Ovary (tissue), 7 donors: ENCODE measurements at regions not wholly inside any gene's neighbourhood (a gene's known extent, or its start where the extent isn't known, plus 50 kb on each side); places are given as distances from the start of the nearest gene placed in this dataset.
"Not testable (repeated sequence)": the region's sequence is repeated elsewhere in the genome, so short reads cannot be mapped to it uniquely, and the experiment has no call there.

Source experiments
- DNase-seq, 5 donors: peaks; one replicate each; pipeline ENCODE4 v3.0.0-alpha.2; 2019 to 2020
- H3K27ac ChIP-seq, 2 donors: fragments of 200-600 bp; one replicate each; pipeline versions ENCODE4 v1.5.1 to v1.8.0; 2019 to 2022
- H3K27me3 ChIP-seq: fragments of 200-600 bp; one replicate; pipeline ENCODE4 v1.8.0; 2022
- H3K36me3 ChIP-seq: fragments of 200-600 bp; sonication (generic); one replicate; pipeline ENCODE4 v1.5.1; 2019
- H3K4me1 ChIP-seq: one replicate; pipeline ENCODE4 v1.8.1; 2013; ENCODE audit warnings: mild to moderate bottlenecking, moderate library complexity; ENCODE audit not compliant: insufficient read depth
- H3K4me3 ChIP-seq: fragments of 200-600 bp; sonication (generic); one replicate; pipeline ENCODE4 v1.5.1; 2017
- H3K9me3 ChIP-seq, 2 donors: fragments of 200-600 bp in 1 of 2; sonication (generic) in 1 of 2; one replicate each; pipeline versions ENCODE4 v1.5.1 to v1.8.1; 2013 to 2019; ENCODE audit warnings: mild to moderate bottlenecking in 1 of 2, moderate library complexity in 1 of 2
- EP300 ChIP-seq: sonication (generic); formaldehyde crosslinking; IDR thresholded peaks from one replicate; pipeline ENCODE4 v1.6.1; 2017; ENCODE audit warnings: antibody characterized with exemption
- POLR2A ChIP-seq: fragments of 450-650 bp; IDR thresholded peaks from one replicate; pipeline ENCODE4 v1.6.1; 2017; ENCODE audit warnings: antibody characterized with exemption, mild to moderate bottlenecking, moderate library complexity
- WGBS, 3 donors: extraction: QIAGEN DNeasy Blood & Tissue Kit in 1 of 3; methylation state at CpG; one replicate each; pipeline versions ENCODE4 v1.1.5 to v1.1.7; 2013 to 2017; 5-methylcytosine and 5-hydroxymethylcytosine counted together
- intact Hi-C, 4 donors: fragments of 100-400 bp; cut with DNase I; formaldehyde crosslinking; loops; one replicate each; pipeline versions ENCODE4 v1.11.0 to v1.15.1; 2022 to 2023
- TF ChIP-seq, protein P1 (sequence below), 3 donors: fragments of 450-650 bp in 2 of 3; fragments of 200-600 bp in 1 of 3; IDR thresholded peaks; one replicate each; pipeline versions ENCODE4 v1.5.1 to v1.8.0; 2016 to 2022; ENCODE audit warnings: antibody characterized with exemption in 3 of 3, mild to moderate bottlenecking in 1 of 3
- donor health status: DM: no; HTN: no; CAD: no; lungs with moderate emphysema.
- donor health status: DM: no; HTN: no; CAD: no.
- donor health status: Bipolar disorder and iron deficiency.
- donor health status: DM: no; HTN: no; CAD: no.
- donor health status: DM: yes; HTN: yes; CAD: no.

DNA sequence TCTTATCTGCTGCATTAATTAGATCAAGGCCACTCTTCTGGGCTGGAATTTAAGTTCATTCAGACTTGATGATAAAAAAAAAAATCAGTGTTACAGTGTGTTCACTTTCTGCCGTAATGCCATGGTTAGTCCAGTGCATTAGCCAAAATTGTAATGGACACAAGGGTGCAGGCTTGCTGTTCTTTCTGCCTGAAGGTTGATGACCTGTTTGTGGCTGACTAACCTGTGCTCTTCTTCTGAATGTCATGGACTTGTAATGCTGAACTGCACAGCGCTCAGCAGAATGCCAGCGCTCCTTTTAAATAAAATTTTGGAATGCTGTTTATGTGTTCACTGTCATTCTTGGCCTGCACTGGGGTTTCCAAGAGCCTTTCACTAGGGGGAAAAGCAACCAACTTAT is 323.2 kb downstream of the ZNF248 start:
- intact Hi-C loops: no loop called here
- Histone ChIP-seq H3K4me3 (no peak overlapping the region), H3K27ac (no peak overlapping the region), H3K36me3 (no peaks in the 10 kb centered on the region), H3K4me1 (no peaks in the 10 kb centered on the region), H3K27me3 (no peaks in the 10 kb centered on the region), H3K9me3 (no peaks in the 10 kb centered on the region)
- TF ChIP-seq POLR2A: no peak
- DNase-seq: no peak
- 80 to 93% (median 85%) methylated on average over 3 of the region's 3 CpGs for WGBS, 3 donors

DNA sequence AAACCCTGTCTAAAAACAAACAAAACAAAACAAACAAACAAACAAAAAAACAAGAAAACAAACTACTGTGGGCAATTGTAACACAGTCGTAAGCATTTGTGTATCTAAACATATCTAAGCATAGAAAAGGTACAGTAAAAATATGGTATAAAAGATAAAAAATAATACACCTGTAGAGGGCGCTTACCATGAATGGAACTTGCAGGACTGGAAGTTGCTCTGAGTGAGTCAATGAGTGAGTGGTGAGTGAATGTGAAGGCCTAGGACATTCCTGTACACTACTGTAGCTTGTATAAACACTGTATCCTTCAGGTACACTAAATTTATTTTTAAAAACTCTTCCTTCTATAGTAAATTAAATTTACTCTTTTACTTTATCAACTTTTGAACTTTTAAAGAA is 332.0 kb downstream of the ZNF248 start:
- H3K4me1 ChIP-seq, H3K27ac ChIP-seq, DNase-seq, H3K36me3 ChIP-seq, H3K4me3 ChIP-seq, intact Hi-C loops, H3K27me3 ChIP-seq, H3K9me3 ChIP-seq: not testable (repeated sequence)
- 34 to 41% (median 37%) methylated on average over 2 of the region's 2 CpGs for WGBS, 3 donors

DNA sequence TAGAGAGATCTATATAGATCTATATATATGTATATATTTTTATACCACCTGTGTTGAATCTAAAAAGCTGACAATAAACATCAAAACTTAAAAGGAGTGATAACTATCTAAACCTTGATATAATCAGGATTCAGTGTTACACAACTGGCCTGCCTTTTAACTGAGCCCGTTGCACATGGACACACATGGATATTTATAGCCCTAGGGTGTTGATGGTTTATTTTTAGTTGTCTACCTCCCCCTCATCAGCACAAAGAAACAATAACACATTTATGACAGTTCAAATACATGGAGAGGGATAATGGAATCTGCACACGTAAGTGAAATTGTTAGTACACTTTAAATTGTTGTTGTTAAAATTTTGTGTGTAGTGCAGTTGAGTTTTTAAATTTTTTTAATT is 336.9 kb downstream of the ZNF248 start:
- no peak for DNase-seq
- no peaks in the 10 kb centered on the region for H3K36me3 ChIP-seq
- no peak overlapping the region for H3K4me3 ChIP-seq
- TF ChIP-seq POLR2A (no peak), EP300 (no peak)
- TF ChIP-seq, protein P1, sequence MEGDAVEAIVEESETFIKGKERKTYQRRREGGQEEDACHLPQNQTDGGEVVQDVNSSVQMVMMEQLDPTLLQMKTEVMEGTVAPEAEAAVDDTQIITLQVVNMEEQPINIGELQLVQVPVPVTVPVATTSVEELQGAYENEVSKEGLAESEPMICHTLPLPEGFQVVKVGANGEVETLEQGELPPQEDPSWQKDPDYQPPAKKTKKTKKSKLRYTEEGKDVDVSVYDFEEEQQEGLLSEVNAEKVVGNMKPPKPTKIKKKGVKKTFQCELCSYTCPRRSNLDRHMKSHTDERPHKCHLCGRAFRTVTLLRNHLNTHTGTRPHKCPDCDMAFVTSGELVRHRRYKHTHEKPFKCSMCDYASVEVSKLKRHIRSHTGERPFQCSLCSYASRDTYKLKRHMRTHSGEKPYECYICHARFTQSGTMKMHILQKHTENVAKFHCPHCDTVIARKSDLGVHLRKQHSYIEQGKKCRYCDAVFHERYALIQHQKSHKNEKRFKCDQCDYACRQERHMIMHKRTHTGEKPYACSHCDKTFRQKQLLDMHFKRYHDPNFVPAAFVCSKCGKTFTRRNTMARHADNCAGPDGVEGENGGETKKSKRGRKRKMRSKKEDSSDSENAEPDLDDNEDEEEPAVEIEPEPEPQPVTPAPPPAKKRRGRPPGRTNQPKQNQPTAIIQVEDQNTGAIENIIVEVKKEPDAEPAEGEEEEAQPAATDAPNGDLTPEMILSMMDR (IDR thresholded peaks at IDR 0.05): no peak
- intact Hi-C loops: no loop called here
- H3K9me3 ChIP-seq: no peaks in the 10 kb centered on the region
- no peak overlapping the region for H3K27ac ChIP-seq
- no peaks in the 10 kb centered on the region for H3K27me3 ChIP-seq
- no peaks in the 10 kb centered on the region for H3K4me1 ChIP-seq
- WGBS, 3 donors: 51 to 72% (median 52%) methylated on average over 2 of the region's 2 CpGs

DNA sequence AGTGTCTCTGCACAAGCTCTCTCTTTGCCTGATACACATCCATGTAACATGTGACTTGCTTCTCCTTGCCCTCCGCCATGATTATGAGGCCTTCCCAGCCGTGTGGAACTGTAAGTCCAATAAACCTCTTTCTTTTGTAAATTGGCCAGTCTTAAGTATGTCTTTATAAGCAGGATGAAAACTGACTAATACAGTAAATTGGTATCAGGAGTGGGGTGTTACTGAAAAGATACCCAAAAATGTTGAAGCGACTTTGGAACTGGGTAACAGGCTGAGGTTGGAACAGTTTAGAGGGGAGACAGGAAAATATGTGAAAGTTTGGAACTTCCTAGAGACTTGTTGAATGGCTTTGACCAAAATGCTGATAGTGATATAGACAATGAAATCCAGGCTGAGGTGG is 346.9 kb downstream of the ZNF248 start:
- H3K4me3 ChIP-seq, DNase-seq, H3K36me3 ChIP-seq, H3K9me3 ChIP-seq, H3K27ac ChIP-seq, H3K27me3 ChIP-seq, H3K4me1 ChIP-seq, intact Hi-C loops: not testable (repeated sequence)
- 80 to 81% (median 81%) methylated on average over 3 of the region's 3 CpGs for WGBS, 3 donors

DNA sequence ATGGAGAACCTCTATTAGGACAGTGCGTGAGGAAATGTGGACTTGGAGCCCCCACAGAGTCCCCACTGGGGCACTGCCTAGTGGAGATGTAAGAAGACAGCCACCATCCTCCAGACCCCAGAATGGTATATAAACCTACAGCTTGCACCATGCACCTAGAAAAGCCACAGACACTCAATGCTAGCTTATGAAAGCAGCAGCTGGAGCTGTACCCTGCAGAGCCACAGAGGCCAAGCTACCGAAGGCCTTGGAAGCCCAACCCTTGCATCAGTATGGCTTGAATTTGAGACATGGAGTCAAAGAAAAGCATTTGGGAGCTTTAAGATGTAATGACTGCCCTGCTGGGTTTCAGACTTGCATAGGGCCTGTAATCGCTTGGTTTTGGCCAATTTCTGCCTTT is 361.3 kb downstream of the ZNF248 start:
- no peak overlapping the region for H3K27ac ChIP-seq
- 75 to 84% (median 79%) methylated on average over 3 of the region's 3 CpGs for WGBS, 3 donors
- intact Hi-C loops: no loop called here
- no peaks in the 10 kb centered on the region for H3K9me3 ChIP-seq
- H3K4me3 ChIP-seq: no peak overlapping the region
- no peak for TF ChIP-seq EP300
- TF ChIP-seq, protein P1 (IDR thresholded peaks at IDR 0.05): no peak
- no peaks in the 10 kb centered on the region for H3K36me3 ChIP-seq
- no peak for DNase-seq
- H3K27me3 ChIP-seq: no peaks in the 10 kb centered on the region
- no peaks in the 10 kb centered on the region for H3K4me1 ChIP-seq

DNA sequence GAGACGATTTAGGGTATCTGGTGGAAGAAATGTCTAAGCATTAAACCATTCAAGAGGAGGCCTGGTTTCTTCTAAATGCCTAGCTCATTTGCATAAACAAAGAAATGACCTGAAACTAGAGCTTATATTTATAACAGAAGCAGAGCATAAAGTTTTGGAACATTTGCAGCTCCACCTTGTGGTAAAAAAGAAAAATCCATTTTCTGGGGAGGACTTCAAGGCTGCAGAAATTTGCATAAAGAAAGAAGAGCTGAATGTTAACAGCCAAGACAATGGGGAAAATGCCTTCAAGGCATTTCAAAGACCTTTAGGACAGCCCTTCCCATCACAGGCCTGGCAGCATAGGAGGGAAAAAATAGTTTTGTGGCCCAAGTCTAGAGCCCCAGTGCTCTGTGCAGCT is 362.0 kb downstream of the ZNF248 start:
- H3K4me3 ChIP-seq: no peak overlapping the region
- no peaks in the 10 kb centered on the region for H3K9me3 ChIP-seq
- no peak for DNase-seq
- no peaks in the 10 kb centered on the region for H3K4me1 ChIP-seq
- TF ChIP-seq POLR2A: no peak
- TF ChIP-seq EP300: no peak
- TF ChIP-seq, protein P1 (IDR thresholded peaks at IDR 0.05): no peak
- WGBS, 3 donors: 37 to 66% (median 47%) methylated on average over 1 of the region's 1 CpG
- no peaks in the 10 kb centered on the region for H3K36me3 ChIP-seq
- no peak overlapping the region for H3K27ac ChIP-seq
- H3K27me3 ChIP-seq: no peaks in the 10 kb centered on the region
- intact Hi-C loops: no loop called here

DNA sequence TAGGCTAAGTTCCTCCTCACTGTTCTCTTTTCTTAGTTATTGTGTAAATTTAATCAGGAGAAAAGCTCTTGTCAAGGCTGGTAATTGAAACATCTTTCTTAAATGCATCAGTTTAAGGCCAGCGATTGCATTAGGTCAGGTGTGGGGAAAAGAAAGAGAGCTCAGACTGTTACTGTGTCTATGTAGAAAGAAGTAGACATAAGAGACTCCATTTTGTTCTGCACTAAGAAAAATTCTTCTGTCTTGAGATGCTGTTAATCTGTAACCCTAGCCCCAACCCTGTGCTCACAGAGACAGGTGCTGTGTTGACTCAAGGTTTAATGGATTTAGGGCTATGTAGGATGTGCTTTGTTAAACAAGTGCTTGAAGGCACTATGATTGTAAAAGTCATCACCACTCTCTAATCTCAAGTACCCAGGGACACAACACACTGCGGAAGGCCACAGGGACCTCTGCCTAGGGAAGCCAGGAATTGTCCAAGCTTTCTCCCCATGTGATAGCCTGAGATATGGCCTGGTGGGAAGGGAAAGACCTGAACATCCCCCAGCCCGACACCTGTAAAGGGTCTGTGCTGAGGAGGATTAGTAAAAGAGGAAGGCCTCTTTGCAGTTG is 364.1 kb downstream of the ZNF248 start:
- H3K27me3 ChIP-seq, intact Hi-C loops, DNase-seq, H3K9me3 ChIP-seq, H3K36me3 ChIP-seq, H3K27ac ChIP-seq, H3K4me1 ChIP-seq, H3K4me3 ChIP-seq: not testable (repeated sequence)
- 76 to 87% (median 80%) methylated on average over 3 of the region's 3 CpGs for WGBS, 3 donors
